HepG2 (cell line): ENCODE measurements at regions not wholly inside any gene's neighbourhood (a gene's known extent, or its start where the extent isn't known, plus 50 kb on each side); places are given as distances from the start of the nearest gene placed in this dataset.
A peak's percentile ranks its signal among the peaks of the same experiment; 100 is the strongest.

Experiments used
- ATAC-seq: fragments of 200-7000 bp; cut with Tn5 transposase; 3 replicates; pipeline ENCODE4 v1.9.1; 2020; ENCODE audit warnings: mild to moderate bottlenecking, moderate library complexity
- BruUV-seq: library from RNA; stranded (reverse); fragments of 400-500 nt; replicated peaks from 2 replicates; lab custom pipeline; 2021; lab: Mats Ljungman, UMichigan
- CTCF ChIA-PET: fragments of 300-600 bp; formaldehyde crosslinking; extraction: SDS; loops from one replicate; lab custom pipeline; 2021; ENCODE audit warnings: low total read pairs, inconsistent platforms, low intra/inter-chr PET ratio; lab: Yijun Ruan, JAX
- POLR2A ChIA-PET: fragments of 350-600 bp; sonication (Branson Sonifier 250); formaldehyde crosslinking; loops from one replicate; lab custom pipeline; 2020; ENCODE audit warnings: antibody characterized with exemption, inconsistent platforms; lab: Yijun Ruan, JAX
- DNase-seq: peaks from one replicate; pipeline ENCODE4 v3.0.0-alpha.2; 2015; ENCODE audit warnings: low spot score
- FAIRE-seq: peaks from 3 replicates; lab custom pipeline; 2011; peaks lifted over from hg19 to GRCh38; lab: Jason Lieb, UNC
- H2AFZ ChIP-seq: one replicate; pipeline ENCODE4 v1.6.1; 2011; ENCODE audit warnings: low read length, inconsistent platforms
- H3K27ac ChIP-seq: fragments of 300-600 bp; 3 replicates; pipeline ENCODE4 v1.8.0; 2011; ENCODE audit warnings: mixed run types, mild to moderate bottlenecking, mixed read lengths, low read length, inconsistent platforms; ENCODE audit not compliant: insufficient read depth; ENCODE audit errors: extremely low read length
- H3K27me3 ChIP-seq, 2 experiments: fragments of 200-600 bp in 1 of 2; 2 replicates in 1 of 2; 3 replicates in 1 of 2; pipeline versions ENCODE4 v1.6.0 to v1.8.0; 2011; ENCODE audit warnings: low read length in 2 of 2, mild to moderate bottlenecking in 2 of 2, moderate library complexity in 2 of 2, inconsistent platforms in 1 of 2; ENCODE audit not compliant: insufficient read depth in 2 of 2, control insufficient read depth in 1 of 2
- H3K36me3 ChIP-seq, 2 experiments: fragments of 200-600 bp in 1 of 2; replicated peaks in 1 of 2; 2 replicates in 1 of 2; 3 replicates in 1 of 2; pipeline versions ENCODE4 v1.5.1 to v1.8.0; 2011; ENCODE audit warnings: low read length in 2 of 2, inconsistent platforms in 1 of 2; ENCODE audit not compliant: insufficient read depth in 2 of 2, control insufficient read depth in 1 of 2
- H3K4me1 ChIP-seq: 2 replicates; pipeline ENCODE4 v1.5.1; 2012; ENCODE audit warnings: low read length, inconsistent platforms; ENCODE audit not compliant: insufficient read depth
- H3K4me2 ChIP-seq: 2 replicates; pipeline ENCODE4 v1.6.0; 2011; ENCODE audit warnings: low read depth, low read length, inconsistent platforms
- H3K4me3 ChIP-seq, 3 experiments: fragments of 200-600 bp in 1 of 3; sonication (generic), shearing (Covaris generic) in 1 of 3; replicated peaks in 1 of 3; 2 replicates each; pipeline ENCODE4 v1.5.1; 2011 to 2016; ENCODE audit warnings: low read length in 3 of 3, inconsistent platforms in 2 of 3, low read depth in 2 of 3, mild to moderate bottlenecking in 2 of 3, control low read depth in 1 of 3, mixed read lengths in 1 of 3; ENCODE audit not compliant: insufficient read depth in 1 of 3
- H3K79me2 ChIP-seq: one replicate; pipeline ENCODE4 v1.6.1; 2011; ENCODE audit warnings: low read length, inconsistent platforms; ENCODE audit not compliant: insufficient read depth
- H3K9ac ChIP-seq: 2 replicates; pipeline ENCODE4 v1.6.0; 2011; ENCODE audit warnings: mild to moderate bottlenecking, low read depth, low read length, inconsistent platforms; ENCODE audit not compliant: insufficient read depth
- H3K9me3 ChIP-seq: 2 replicates; pipeline ENCODE4 v1.5.1; 2012; ENCODE audit warnings: mild to moderate bottlenecking, low read length
- H4K20me1 ChIP-seq: 2 replicates; pipeline ENCODE4 v1.6.0; 2011; ENCODE audit warnings: inconsistent platforms, mild to moderate bottlenecking, low read length, moderate library complexity; ENCODE audit not compliant: insufficient read depth
- GFI1 ChIP-seq: sonication (generic); formaldehyde crosslinking; IDR thresholded peaks from 2 replicates; pipeline ENCODE4 v1.5.0; 2020; ENCODE audit warnings: missing genetic modification reagents, mild to moderate bottlenecking, borderline replicate concordance
- PTBP1 ChIP-seq: fragments of 200-400 bp; formaldehyde crosslinking; IDR thresholded peaks from 2 replicates; pipeline ENCODE4 v1.6.1; 2018; ENCODE audit warnings: low read length, low read depth; ENCODE audit not compliant: poor library complexity, severe bottlenecking
- TBX2 ChIP-seq: sonication (generic); formaldehyde crosslinking; IDR thresholded peaks from 2 replicates; pipeline ENCODE4 v1.5.0; 2020; ENCODE audit warnings: missing genetic modification reagents, mild to moderate bottlenecking, borderline replicate concordance
- ZNF768 ChIP-seq: sonication (generic); formaldehyde crosslinking; IDR thresholded peaks from 2 replicates; pipeline ENCODE4 v1.4.0; 2020; ENCODE audit warnings: missing genetic modification reagents
- WGBS: methylation state at CpG from one replicate; pipeline ENCODE4 v1.1.6; 2017; ENCODE audit warnings: low lambda C conversion rate; 5-methylcytosine and 5-hydroxymethylcytosine counted together
- in situ Hi-C: cut with HindIII; loops from 2 replicates; pipeline ENCODE4 v1.10.0; 2017; ENCODE audit warnings: low pct_unique_long_range_greater_than_20kb; ENCODE audit not compliant: extremely low pct_ligation_motif_present
- intact Hi-C: fragments of 100-400 bp; cut with micrococcal nuclease; formaldehyde crosslinking; loops from one replicate; pipeline ENCODE4 v1.10.0; 2022; ENCODE audit not compliant: unreplicated experiment

- no peak overlapping the region for H3K27ac ChIP-seq
- no peak for TF ChIP-seq PTBP1
- no peak for TF ChIP-seq TBX2 (CRISPR knock-in tag)
- DNase-seq (no peak), ATAC-seq (no peak), FAIRE-seq (no peak)
- ChIA-PET CTCF (no interaction called here), POLR2A (no interaction called here)
- no peak overlapping the region for H3K4me2 ChIP-seq
- H4K20me1 ChIP-seq: no peaks in the 10 kb centered on the region
- H3K9ac ChIP-seq: no peak overlapping the region
- intact Hi-C loops (no loop called here), in situ Hi-C loops (no loop called here)
- no peaks in the 10 kb centered on the region for H3K4me1 ChIP-seq
- H3K79me2 ChIP-seq: no peaks in the 10 kb centered on the region
- no TSS peak for BruUV-seq
- H3K9me3 ChIP-seq: no peaks in the 10 kb centered on the region
- no peak overlapping the region for H2AFZ ChIP-seq
- H3K36me3 ChIP-seq: no peaks in the 10 kb centered on the region
- peaks cover 0 to 26% of the 10 kb centered on the region in 2 experiments; a peak in 3 of 5 replicates for H3K27me3 ChIP-seq
- 27% methylated on average over 6 of the region's 6 CpGs for WGBS
- no peak overlapping the region for H3K4me3 ChIP-seq
Observed at GRCh38 chr22:45083659-45084305, 74.0 kb upstream of the PHF21B start.

- H3K9me3 ChIP-seq: no peaks in the 10 kb centered on the region
- H3K4me1 ChIP-seq: no peaks in the 10 kb centered on the region
- H4K20me1 ChIP-seq: no peaks in the 10 kb centered on the region
- no peak for ATAC-seq
- intact Hi-C loops (no loop called here), in situ Hi-C loops (no loop called here)
- H3K9ac ChIP-seq: no peak overlapping the region
- H3K4me2 ChIP-seq: no peak overlapping the region
- H3K27ac ChIP-seq: no peak overlapping the region
- CTCF ChIA-PET: no interaction called here
- FAIRE-seq: no peak
- POLR2A ChIA-PET: no interaction called here
- BruUV-seq: no TSS peak
- no peak overlapping the region for H2AFZ ChIP-seq
- no peak for DNase-seq
- H3K27me3 ChIP-seq: peaks cover 0 to 29% of the 10 kb centered on the region in 2 experiments; a peak in 3 of 5 replicates
- WGBS: 72% methylated on average over 4 of the region's 5 CpGs
- no peaks in the 10 kb centered on the region for H3K79me2 ChIP-seq
- TF ChIP-seq GFI1 (CRISPR knock-in tag): no peak
- TF ChIP-seq ZNF768: peak; percentile 83
- H3K36me3 ChIP-seq: no peaks in the 10 kb centered on the region
- no peak overlapping the region for H3K4me3 ChIP-seq
Observed at GRCh38 chr22:45084400-45084920, 74.7 kb upstream of the PHF21B start.
